Parathyroid adenoma (tissue), 2 donors: ENCODE measurements at regions not wholly inside any gene's neighbourhood (a gene's known extent, or its start where the extent isn't known, plus 50 kb on each side); places are given as distances from the start of the nearest gene placed in this dataset.

Experiments used
- H2AFZ ChIP-seq: fragments of 300-600 bp; sonication (generic); one replicate; pipeline ENCODE4 v1.7.0; 2017; ENCODE audit warnings: antibody characterized with exemption, mild to moderate bottlenecking
- H3K27ac ChIP-seq: fragments of 300-600 bp; sonication (generic); one replicate; pipeline ENCODE4 v1.7.0; 2017
- H3K27me3 ChIP-seq: fragments of 300-600 bp; sonication (generic); one replicate; pipeline ENCODE4 v1.7.0; 2017; ENCODE audit warnings: low read length; ENCODE audit not compliant: control insufficient read depth, insufficient read depth
- H3K36me3 ChIP-seq: fragments of 300-600 bp; sonication (generic); one replicate; pipeline ENCODE4 v1.7.0; 2017; ENCODE audit warnings: low read length; ENCODE audit not compliant: control insufficient read depth, insufficient read depth
- H3K4me1 ChIP-seq: fragments of 300-600 bp; sonication (generic); one replicate; pipeline ENCODE4 v1.7.0; 2017; ENCODE audit warnings: control low read depth
- H3K4me2 ChIP-seq: fragments of 300-600 bp; sonication (generic); one replicate; pipeline ENCODE4 v1.7.0; 2017; ENCODE audit warnings: low read length
- H3K4me3 ChIP-seq: fragments of 300-600 bp; sonication (generic); one replicate; pipeline ENCODE4 v1.7.0; 2017; ENCODE audit warnings: low read depth, low read length
- H3K79me2 ChIP-seq: fragments of 300-600 bp; sonication (generic); one replicate; pipeline ENCODE4 v1.7.0; 2017; ENCODE audit warnings: control low read depth
- H3K9ac ChIP-seq: fragments of 300-600 bp; sonication (generic); one replicate; pipeline ENCODE4 v1.7.0; 2017; ENCODE audit warnings: mild to moderate bottlenecking
- H3K9me3 ChIP-seq: fragments of 300-600 bp; sonication (generic); one replicate; pipeline ENCODE4 v1.7.0; 2017; ENCODE audit warnings: low read length; ENCODE audit not compliant: control insufficient read depth
- TF ChIP-seq, protein P1 (sequence below): fragments of 300-600 bp; sonication (generic); IDR thresholded peaks from one replicate; pipeline ENCODE4 v1.7.0; 2017; ENCODE audit warnings: antibody characterized with exemption, mild to moderate bottlenecking
- donor health status: primary hyperparathyroidism.

DNA sequence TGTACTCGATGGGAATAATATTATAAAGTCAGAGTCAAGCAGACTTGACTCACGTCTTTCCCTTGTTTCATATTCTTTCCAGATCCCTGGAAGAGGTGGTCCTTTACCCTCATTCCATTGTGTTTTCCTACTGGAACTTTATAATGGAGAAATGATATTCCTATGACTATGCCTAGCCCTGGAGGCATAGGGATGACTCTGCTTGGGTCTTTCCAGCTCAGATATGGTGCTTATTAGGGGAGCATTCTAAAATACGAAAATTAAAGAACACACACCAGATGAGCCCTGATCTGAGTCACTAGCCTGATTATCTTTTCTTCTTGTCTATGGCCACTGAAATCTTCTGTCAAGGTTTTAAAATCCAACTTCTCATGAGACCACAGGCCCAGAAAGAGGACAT is 231.4 kb downstream of the ANKRD50 start:
- Histone ChIP-seq H3K4me2 (no peak overlapping the region), H3K4me3 (no peak overlapping the region), H3K27ac (no peak overlapping the region), H3K9me3 (no peaks in the 10 kb centered on the region), H3K27me3 (no peaks in the 10 kb centered on the region), H3K9ac (no peak overlapping the region), H3K79me2 (no peaks in the 10 kb centered on the region), H3K36me3 (no peaks in the 10 kb centered on the region), H2AFZ (no peak overlapping the region), H3K4me1 (no peaks in the 10 kb centered on the region)
- TF ChIP-seq, protein P1, sequence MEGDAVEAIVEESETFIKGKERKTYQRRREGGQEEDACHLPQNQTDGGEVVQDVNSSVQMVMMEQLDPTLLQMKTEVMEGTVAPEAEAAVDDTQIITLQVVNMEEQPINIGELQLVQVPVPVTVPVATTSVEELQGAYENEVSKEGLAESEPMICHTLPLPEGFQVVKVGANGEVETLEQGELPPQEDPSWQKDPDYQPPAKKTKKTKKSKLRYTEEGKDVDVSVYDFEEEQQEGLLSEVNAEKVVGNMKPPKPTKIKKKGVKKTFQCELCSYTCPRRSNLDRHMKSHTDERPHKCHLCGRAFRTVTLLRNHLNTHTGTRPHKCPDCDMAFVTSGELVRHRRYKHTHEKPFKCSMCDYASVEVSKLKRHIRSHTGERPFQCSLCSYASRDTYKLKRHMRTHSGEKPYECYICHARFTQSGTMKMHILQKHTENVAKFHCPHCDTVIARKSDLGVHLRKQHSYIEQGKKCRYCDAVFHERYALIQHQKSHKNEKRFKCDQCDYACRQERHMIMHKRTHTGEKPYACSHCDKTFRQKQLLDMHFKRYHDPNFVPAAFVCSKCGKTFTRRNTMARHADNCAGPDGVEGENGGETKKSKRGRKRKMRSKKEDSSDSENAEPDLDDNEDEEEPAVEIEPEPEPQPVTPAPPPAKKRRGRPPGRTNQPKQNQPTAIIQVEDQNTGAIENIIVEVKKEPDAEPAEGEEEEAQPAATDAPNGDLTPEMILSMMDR = no peak

DNA sequence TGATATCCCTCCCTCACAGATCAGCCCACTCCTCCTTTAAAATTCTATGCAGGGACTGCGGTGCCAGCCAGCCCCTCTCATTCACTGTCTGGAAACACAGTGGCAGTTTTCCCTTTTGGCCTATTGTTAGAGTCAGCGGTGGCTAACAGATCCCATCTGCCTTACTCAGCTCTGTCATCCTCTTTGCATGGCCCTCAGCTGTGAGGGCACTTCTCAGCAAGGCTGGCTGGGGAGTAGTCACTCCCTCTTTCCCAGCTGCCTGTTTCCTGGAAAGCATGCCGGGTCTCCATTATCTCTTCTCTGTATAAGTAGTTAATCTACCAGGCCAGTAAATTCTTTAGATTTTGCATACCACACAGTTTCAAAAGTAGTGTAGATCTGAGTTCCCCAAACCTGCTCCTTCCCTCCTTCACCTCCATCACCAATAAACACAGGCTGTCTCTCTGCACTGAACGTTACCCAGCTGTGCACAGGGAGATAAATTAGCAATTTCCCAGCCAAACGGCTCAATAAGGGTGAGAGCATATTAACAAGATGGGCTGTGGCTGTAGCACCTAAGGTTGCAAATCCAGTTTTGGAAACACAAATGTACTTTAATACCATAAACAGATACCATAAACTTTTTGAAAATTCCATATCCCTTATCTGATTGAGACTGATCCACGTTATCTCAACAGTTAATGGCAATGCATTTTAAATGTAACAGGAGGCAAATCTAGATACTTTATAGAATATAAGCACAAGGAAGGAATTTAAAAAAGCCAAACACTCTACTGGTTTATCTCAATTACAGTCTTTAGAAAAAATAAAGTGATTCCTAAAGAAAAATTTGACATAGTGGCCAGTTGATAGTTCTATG is 229.3 kb downstream of the ANKRD50 start:
- peak overlapping the region; percentile 11 for H2AFZ ChIP-seq
- no peak overlapping the region for H3K27ac ChIP-seq
- H3K9ac ChIP-seq = no peak overlapping the region
- TF ChIP-seq, protein P1 = no peak
- no peaks in the 10 kb centered on the region for H3K79me2 ChIP-seq
- H3K9me3 ChIP-seq = no peaks in the 10 kb centered on the region
- no peak overlapping the region for H3K4me3 ChIP-seq
- H3K36me3 ChIP-seq = no peaks in the 10 kb centered on the region
- H3K4me2 ChIP-seq = no peak overlapping the region
- no peaks in the 10 kb centered on the region for H3K4me1 ChIP-seq
- H3K27me3 ChIP-seq = no peaks in the 10 kb centered on the region

DNA sequence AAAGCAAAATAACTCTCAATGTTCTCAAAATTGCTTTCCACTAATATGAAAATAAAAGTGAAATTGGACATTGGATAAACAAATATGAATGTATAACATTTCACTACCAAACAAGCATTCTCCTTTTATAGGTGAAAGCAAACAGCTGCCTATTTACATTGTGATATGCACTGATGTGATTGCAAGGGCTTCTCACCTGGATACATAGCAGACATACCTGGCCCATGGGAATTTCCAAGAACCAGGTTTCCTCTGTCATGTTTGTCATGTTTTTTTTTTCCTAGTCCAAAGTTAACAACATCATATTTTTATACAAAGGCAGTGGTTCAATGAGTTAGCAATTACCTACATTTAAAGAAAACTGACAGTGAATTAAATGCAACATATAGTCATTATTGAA is 228.5 kb downstream of the ANKRD50 start:
- Histone ChIP-seq H3K36me3 (no peaks in the 10 kb centered on the region), H3K27ac (no peak overlapping the region), H3K4me1 (no peaks in the 10 kb centered on the region), H3K27me3 (no peaks in the 10 kb centered on the region), H3K4me3 (no peak overlapping the region), H3K9ac (no peak overlapping the region), H2AFZ (no peak overlapping the region), H3K79me2 (no peaks in the 10 kb centered on the region), H3K4me2 (no peak overlapping the region), H3K9me3 (no peaks in the 10 kb centered on the region)
- TF ChIP-seq, protein P1 = no peak

DNA sequence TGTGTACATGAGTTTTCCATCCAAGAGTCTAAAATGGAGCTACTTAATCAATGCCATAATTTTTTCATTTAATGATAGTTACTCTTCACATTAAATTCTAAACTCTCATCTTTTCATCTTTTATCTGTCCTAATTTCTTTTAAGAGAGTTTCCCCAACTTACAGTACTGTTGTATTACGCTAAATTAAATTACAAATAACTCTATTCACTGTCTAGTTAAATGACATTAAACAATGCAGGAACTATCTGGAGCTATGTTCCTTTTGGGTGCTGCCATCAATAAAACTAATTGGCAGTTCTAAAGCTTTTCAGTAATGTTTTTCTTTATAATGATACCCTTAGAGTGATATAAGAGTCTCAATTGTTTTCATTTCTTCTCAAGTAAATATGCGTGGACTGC is 227.6 kb downstream of the ANKRD50 start:
- Histone ChIP-seq H3K27me3 (no peaks in the 10 kb centered on the region), H3K27ac (no peak overlapping the region), H3K79me2 (no peaks in the 10 kb centered on the region), H3K9me3 (no peaks in the 10 kb centered on the region), H3K4me3 (no peak overlapping the region), H2AFZ (no peak overlapping the region), H3K36me3 (no peaks in the 10 kb centered on the region), H3K4me1 (no peaks in the 10 kb centered on the region), H3K4me2 (no peak overlapping the region), H3K9ac (no peak overlapping the region)
- TF ChIP-seq, protein P1 = no peak

DNA sequence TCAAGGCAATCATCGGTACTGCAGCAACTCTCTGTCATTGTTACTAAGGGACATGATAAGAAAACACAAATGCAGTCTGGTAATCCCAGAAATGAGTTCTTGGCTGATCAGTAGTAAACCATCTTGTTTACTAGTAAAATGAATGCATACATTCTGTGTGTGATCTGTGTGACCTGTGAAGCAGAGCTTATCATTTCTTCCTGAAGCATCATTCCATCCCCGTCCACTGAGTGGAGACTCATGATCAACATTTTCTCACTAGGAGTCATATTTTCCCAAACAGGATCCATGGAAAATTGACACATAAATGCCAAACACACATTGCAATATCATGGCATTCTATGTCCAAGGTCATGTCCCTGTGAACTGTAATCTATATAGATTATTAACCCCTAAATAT is 226.1 kb downstream of the ANKRD50 start:
- no peak overlapping the region for H3K4me2 ChIP-seq
- no peak overlapping the region for H3K27ac ChIP-seq
- no peaks in the 10 kb centered on the region for H3K79me2 ChIP-seq
- TF ChIP-seq, protein P1 = no peak
- H3K4me3 ChIP-seq = no peak overlapping the region
- H3K36me3 ChIP-seq = no peaks in the 10 kb centered on the region
- no peak overlapping the region for H2AFZ ChIP-seq
- no peak overlapping the region for H3K9ac ChIP-seq
- H3K9me3 ChIP-seq = no peaks in the 10 kb centered on the region
- H3K27me3 ChIP-seq = no peaks in the 10 kb centered on the region
- H3K4me1 ChIP-seq = no peaks in the 10 kb centered on the region
